Skin epidermis (tissue), 12 donors: ENCODE measurements at regions not wholly inside any gene's neighbourhood (a gene's known extent, or its start where the extent isn't known, plus 50 kb on each side); places are given as distances from the start of the nearest gene placed in this dataset.
"Not testable (repeated sequence)": the region's sequence is repeated elsewhere in the genome, so short reads cannot be mapped to it uniquely, and the experiment has no call there.

Source experiments
- H3K27ac ChIP-seq, 21 experiments: fragments of 200-600 bp; sonication (generic) in 11 of 21; one replicate each; pipeline ENCODE4 v1.5.0; 2020; ENCODE audit warnings: mild to moderate bottlenecking in 3 of 21, inconsistent platforms in 2 of 21, moderate library complexity in 2 of 21
- H3K4me3 ChIP-seq, 7 experiments: fragments of 200-600 bp; sonication (generic) in 2 of 7; one replicate each; pipeline ENCODE4 v1.5.0; 2020; ENCODE audit warnings: inconsistent platforms in 2 of 7, mild to moderate bottlenecking in 2 of 7, moderate library complexity in 1 of 7

DNA sequence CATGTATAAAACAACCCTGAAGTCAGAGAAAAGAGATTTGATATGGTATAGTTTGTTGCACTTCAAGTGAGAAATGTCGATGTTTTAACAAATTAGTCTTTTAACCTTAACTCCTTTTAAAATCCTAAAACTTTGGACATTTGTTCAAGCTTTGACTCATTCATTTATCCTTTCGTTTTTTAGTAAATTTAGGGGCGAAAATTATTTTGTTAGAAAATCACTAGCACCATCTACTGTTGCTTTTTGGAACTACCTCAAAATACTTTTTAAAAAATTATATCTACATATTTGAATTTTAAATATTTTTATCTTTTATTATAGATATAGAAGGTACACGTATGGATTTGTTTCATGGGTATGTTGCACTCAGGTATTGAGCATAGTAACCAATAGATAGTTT lies 165.1 kb upstream of the POF1B start:
- no peak overlapping the region for H3K27ac ChIP-seq
- no peak overlapping the region for H3K4me3 ChIP-seq

DNA sequence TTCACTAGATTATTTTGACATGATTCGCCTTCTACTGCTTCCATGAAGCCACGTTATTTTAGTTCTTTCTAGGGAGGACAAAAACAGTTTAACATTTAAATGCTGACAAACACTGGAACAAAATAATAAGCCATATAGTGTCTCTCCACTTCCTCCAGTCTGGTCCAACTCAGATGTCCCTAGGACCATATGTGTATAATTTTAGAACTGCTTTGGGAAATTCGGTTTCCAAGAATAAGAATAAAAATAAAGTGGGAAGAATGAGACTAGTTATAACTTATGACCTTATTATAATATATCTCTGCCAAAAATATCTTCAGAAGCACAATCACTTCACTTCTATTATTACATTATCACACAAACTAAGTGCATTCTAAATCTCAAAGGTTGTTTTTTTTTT lies 164.4 kb upstream of the POF1B start:
- no peak overlapping the region for H3K4me3 ChIP-seq
- no peak overlapping the region for H3K27ac ChIP-seq

DNA sequence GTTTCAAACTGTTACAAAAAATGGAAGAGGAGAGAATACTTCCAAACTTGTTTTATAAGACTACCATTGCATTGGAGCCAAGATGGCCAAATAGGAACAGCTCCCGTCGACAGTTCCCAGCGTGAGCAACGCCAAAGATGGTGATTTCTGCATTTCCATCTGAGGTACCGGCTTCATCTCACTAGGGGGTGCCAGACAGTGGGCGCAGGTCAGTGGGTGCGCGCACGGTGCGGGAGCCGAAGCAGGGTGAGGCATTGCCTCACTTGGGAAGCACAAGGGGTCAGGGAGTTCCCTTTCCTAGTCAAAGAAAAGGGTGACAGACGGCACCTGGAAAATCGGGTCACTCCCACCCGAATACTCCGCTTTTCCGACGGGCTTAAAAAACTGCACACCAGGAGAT lies 149.7 kb upstream of the POF1B start:
- H3K4me3 ChIP-seq, H3K27ac ChIP-seq: not testable (repeated sequence)

DNA sequence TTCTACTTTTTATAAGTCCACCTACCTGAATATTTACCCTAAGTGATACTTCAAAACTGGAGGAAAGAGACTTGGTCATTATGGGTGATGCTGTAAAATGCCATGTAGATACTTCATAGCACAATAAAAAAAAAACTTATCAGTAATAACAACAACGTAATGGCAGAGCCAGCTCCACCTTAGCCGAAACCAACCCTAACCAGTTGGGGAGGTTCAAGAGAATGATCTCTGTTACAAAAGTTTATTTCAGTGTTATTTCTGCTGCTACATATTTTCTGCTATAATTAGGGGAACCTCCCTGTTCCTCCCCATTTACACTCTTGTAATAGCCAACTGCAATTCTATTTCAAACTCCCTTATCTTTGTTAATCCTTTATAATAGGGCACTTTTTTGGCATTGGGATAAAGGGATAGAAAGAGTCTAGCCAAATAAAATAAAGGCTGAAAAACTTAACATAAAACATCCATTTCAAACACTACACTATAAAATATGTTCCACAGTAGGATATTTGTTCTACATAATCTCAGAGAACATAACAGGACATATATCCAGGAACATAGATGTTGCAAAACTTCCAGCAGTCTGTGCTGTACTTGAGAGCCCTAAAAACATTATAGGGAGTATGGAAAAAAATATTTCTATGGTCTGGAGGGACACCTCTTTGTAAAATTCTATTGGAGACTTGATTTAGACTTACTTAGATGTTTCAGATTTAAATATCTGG lies 138.7 kb upstream of the POF1B start:
- Histone ChIP-seq H3K27ac (no peak overlapping the region), H3K4me3 (no peak overlapping the region)

DNA sequence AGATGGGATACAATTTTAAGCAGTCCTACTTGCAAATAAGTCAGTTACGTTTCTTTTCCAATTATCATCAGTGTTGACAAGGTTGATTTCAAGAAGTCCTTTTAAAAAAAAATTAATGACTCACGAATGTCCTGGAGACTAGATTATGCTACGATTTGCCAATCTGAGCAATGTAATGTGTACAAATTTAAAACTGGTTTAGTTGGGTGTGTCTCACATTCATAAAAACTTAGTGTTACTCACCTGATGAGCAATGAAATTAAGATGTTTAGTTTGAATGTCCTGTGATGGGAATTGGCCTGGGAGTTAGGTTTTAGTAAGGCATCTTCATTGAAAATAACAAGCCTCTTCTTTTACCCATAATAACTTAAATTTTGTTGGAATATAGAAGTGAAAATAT lies 136.7 kb upstream of the POF1B start:
- no peak overlapping the region for H3K4me3 ChIP-seq
- H3K27ac ChIP-seq, result peak overlapping the region in 1 of 21 experiments; percentile 17

DNA sequence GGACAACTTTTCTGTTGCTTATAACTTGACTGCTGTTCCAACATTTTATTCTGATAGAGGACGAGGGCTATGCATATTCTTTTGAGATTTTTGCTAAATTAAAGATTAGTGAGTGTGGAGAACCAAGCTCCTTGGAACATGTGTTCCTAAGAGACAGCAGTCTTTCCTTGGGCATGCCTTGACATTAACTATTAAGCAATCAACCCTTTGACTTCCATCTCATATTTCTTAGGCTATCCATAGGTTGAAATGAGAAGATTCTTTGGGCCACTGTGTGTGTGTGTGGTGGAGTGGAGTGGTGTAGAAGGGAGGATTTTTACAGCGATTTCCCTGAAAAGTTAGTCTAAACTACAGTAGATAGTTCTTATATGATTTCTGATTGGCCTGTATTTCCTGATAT lies 127.4 kb upstream of the POF1B start:
- H3K4me3 ChIP-seq, result no peak overlapping the region
- H3K27ac ChIP-seq, result no peak overlapping the region

DNA sequence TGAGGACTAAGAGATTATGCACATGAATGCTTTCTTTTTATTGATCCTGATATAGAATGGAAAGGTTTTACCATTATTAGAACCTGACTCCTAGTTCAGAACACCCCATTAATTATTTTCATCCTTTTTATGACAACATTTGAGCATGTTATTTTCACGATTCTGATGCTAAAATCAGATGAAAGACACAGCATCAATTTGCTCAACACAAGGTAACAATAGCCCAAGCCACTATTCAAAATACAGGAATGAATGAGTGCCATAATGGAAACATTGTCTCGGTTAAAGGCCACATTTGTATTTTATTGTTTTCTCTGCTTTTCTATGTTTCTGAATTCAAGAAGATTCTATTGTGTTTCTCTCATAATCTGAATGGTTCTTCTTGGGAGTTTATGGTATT lies 126.3 kb upstream of the POF1B start:
- Histone ChIP-seq H3K27ac (no peak overlapping the region), H3K4me3 (no peak overlapping the region)

DNA sequence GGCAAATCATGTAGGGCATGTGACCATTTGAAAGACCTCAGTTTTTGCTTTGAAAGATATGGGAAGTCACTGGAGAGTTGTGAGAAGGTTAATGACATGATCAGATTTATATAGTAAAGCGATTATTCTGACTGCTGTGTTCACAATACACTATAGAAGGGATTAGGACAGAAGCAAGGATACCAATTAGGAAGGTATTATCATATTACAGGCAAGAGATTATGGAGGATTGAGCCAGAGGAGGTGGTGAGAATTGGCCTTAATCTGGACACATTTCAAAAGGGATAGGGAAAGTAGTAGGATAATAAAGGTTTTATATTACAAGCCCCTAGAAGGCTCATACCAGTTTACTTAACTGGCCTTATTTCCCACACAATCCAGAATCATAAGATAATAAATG lies 124.9 kb upstream of the POF1B start:
- no peak overlapping the region for H3K4me3 ChIP-seq
- H3K27ac ChIP-seq, result peak overlapping the region in 6 of 21 experiments; percentile 16 to 63 (median 57)

DNA sequence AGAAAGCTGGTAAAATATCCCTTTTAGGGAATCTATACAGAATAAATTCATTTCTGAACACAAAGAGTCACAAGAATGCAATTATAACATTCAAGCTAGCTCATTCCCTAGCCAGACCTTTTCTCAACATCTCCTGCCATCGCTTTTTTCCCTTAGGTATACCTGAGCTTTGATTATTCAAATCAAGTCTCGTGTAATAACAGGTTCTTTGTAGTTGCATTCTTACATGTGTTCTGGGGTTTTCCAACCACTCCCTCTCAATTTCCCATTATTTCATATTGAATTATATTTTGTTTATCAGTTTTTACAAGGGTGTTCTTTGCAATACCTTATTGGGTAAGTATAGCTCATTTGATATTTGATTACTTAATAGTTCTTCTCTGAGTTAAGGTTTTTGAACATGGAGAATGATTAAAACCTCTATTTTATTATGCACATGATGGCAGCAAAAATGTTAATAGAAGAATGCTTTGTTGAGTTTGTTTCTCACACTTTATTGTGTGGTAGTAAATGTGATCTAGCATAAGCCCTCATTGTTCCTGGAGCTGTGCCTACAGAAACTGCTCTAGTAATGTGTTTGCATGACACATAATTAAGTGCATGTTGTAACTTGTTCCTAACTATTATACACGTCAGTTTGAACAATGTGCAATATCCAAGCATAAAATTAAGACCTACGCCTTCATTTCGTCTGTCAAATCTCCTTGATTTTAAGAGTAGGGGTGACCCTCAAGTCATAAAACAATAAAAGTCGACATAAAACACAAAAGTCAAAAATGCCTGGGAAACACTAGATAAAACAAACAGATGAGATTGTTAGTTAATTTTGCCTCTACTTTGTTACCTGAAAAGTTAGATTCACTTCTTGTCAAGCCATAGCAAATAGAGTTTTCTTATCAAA lies 124.0 kb upstream of the POF1B start:
- peak overlapping the region in 7 of 21 experiments; percentile 14 to 63 (median 54) for H3K27ac ChIP-seq
- no peak overlapping the region for H3K4me3 ChIP-seq

DNA sequence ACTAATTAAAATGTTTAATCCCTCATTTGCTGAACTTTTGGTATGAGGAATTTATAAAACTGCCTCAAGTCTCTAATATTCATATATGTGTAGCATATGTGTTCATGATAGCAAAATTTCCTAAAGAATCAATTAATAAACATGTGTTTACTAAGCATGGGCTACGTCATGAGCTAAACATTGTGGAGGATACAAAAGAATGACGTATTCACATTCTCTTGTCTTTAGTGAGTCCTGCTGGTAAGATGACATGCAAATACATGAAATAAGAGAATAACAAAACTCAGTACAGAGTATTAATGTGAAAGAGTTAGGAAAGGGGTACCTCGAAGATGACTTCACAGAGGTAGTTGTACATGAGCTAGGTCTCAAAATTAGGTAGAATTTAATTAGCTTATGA lies 121.9 kb upstream of the POF1B start:
- Histone ChIP-seq H3K27ac (no peak overlapping the region), H3K4me3 (no peak overlapping the region)

DNA sequence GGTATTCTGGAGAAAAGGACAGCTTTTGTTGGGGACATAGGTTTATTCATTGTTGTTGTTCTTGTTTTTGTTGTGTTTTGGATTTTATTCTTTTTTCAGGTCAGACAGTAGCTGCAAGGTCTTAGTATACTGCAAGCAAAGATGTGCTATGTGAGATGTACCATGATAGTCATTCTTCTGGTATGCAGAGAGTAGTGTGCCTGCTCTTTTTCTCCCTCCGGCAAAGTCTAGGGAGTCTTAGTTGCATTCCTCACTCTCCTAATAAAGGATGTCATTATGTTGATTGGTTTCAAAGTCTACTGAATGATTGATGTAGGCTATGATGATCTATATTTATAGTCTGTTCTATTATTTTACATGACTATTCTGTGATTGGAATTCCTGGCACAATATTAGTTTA lies 119.9 kb upstream of the POF1B start:
- no peak overlapping the region for H3K4me3 ChIP-seq

DNA sequence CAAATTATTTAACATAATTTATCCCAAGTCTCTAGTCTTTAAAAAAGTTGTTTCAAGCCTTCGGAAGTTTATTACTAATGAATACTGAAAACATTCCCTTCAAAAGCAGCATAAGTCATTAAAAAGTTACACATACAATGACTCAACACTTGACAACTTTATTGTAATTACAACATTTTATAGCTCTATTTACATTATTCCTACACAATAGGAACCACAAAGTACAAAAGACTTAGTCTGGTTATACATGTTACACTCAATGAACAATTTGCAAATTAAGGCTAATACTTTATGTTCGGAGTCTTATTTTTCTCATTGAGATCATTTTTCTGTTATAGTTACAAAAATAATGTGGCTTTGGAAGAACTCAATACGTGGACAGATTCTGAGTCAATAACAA lies 114.4 kb upstream of the POF1B start:
- Histone ChIP-seq H3K4me3 (no peak overlapping the region), H3K27ac (no peak overlapping the region)

More for the DNA sequence above, 119.9 kb upstream of the POF1B start:
- no peak overlapping the region for H3K27ac ChIP-seq

DNA sequence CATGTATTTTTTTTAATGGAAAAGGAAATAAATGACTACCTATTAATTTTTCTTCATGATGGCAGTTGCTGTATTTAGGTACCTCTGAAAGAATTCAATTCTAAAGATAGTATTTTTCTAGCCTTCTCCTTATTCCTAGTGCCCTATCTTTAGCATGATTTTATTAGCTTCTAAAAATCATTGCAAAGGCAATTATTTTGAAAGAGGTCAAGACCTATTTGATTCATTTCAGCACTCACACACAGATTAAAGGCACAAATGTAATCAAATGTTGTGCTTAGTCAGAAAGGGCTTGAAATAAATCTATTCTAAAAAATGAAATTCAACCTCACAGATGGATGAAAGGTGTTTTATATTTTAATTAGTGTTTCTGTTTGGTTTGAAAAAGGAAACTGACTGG lies 74.8 kb upstream of the POF1B start:
- Histone ChIP-seq H3K27ac (no peak overlapping the region), H3K4me3 (no peak overlapping the region)

DNA sequence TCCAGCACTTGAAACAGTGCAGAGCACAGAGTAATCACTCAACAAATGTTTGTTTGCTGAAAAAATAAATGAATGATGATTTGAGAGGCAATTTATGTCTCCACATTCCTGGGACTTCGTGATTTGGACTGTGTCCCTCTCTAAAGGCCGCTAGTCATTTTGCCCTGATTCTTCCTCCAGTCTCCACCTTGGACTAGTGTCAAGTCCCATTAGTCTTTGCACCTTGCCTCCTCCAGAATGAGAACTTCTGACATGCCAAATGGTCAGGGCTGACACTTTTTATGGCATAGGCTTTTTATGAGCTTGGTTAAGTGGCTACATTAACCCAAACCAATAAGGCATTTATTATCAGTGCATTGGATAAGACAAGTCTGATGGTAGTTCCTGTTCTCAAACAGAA lies 65.1 kb upstream of the POF1B start:
- Histone ChIP-seq H3K4me3 (no peak overlapping the region), H3K27ac (no peak overlapping the region)
